DMS 273 (cell line): ENCODE measurements at regions not wholly inside any gene's neighbourhood (a gene's known extent, or its start where the extent isn't known, plus 50 kb on each side); places are given as distances from the start of the nearest gene placed in this dataset.
"Not testable (repeated sequence)": the region's sequence is repeated elsewhere in the genome, so short reads cannot be mapped to it uniquely, and the experiment has no call there.

Experiments used
- DNase-seq: peaks from one replicate; lab custom pipeline; 2025; ENCODE audit not compliant: unreplicated experiment; lab: John Stamatoyannopoulos, UW

- DNase-seq: no peak
Observed at GRCh38 chr9:90070931-90071660, 466.3 kb downstream of the GADD45G start.

GRCh38 chr9:90073186-90073945, 468.6 kb downstream of the GADD45G start:
- no peak for DNase-seq

GRCh38 chr9:90074316-90074962, 469.6 kb downstream of the GADD45G start:
- DNase-seq: no peak

DNA sequence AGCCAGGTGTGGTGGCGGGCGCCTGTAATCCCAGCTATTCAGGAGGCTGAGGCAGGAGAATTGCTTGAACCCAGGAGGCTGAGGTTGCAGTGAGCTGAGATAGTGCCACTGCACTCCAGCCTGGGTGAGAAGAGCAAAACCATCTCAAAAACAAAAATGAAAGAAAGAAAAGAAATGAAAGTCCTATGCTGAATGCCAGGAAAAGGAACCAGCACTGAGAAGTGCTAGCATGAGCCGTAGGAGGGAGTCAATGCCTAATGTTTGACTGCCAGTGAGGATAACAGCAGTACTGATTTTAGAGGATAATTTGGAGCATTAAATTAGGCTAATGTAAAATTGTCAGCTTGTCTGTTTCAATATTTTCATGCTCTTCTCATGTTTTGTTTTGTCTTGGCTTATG, 472.8 kb downstream of the GADD45G start:
- DNase-seq: not testable (repeated sequence)

DNA sequence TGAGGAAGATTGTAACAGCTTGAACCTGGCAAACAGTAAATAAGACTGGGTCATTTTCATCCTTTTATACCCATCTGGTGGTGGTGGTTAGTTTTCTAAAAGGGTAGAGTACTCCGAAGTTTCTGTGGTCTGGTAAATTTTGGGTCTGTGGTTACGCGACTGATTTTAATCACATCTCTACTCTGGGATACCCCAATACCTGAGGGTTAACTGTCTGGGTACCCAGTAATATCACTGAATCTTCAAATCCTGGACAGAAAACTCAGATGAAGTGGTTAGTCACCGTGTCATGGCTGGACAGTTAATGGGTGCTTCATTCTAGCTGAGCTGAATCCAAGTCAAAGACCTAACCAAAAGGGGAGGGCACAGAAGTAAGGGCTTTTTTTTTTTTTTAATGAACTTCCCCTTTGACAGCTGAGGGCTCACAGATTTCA, 474.2 kb downstream of the GADD45G start:
- DNase-seq: peak; percentile 6

DNA sequence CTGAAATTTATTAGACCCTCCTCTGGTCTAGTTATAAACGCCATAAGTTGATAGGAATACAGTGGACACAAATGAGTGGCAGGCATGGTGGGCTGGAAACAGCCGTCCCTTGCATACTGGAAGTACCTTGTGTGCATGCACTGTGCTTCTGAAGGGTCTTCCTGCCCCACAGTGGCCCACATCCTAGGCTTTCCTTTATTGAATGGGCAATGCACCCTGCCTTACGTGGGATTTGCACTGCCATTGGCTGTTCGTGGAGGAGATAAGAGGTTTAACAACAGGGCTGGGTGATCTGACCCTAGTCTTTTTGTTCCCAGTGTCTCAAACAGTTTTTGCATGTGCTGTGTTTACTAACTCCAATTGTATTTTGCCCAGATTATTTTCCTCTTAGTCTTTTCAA, 480.8 kb downstream of the GADD45G start:
- no peak for DNase-seq

GRCh38 chr9:90086101-90086511, 481.3 kb downstream of the GADD45G start:
- DNase-seq: peak; percentile 21

DNA sequence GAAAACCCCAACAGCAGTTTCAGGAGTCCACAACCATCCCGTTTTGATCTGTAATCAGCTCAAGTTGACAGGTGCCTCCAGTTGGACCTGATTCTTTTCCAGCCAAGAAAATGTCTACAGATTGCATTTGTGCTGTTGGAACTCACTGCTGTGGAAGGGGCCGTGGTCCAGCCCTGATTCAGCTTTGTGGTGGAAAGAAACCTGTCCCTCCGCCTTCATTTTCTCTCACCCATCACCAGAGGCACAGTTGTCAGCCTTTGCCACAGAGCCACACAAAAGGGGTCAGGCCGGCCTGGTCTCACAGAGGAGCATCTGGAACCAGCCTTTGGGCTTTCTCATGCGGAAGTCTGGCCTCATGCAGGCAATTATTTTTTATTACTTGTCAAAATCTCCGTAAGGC, 483.6 kb downstream of the GADD45G start:
- no peak for DNase-seq

DNA sequence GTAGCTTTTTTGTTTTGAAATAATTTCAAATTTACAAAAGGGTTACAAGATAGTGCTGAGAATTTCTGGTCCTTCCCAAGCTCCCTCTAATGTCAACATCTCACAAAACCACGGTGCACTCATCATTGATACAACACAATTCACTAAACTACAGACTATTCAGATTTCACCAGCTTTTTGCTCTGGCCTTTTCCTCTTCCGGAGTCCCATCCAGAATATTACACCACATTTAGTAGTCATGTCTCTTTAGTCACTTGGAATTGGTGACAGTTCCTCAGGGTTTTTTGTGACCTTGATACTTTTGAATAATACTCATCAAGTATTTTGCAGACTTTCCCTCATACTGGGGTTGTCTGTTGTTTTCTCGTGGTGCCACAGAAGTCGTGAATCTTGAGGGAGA, 484.0 kb downstream of the GADD45G start:
- DNase-seq: no peak

DNA sequence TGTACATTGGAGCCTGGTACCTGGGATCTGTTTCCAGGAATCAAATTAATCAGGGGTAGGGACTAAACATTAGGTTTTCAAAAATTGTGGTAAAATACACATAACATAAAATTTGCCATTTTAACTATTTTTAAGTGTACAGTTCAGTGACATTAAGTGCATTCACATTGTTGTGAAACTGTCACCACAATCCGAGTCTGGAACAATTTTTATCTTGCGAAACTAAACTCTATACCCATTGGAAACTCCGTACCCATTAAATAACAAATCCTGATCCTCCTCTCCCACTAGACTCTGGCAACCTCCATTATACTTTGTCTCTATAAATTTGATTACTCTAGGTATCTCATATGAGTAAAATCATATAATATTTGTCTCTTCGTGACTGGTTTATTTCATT, 486.2 kb downstream of the GADD45G start:
- DNase-seq: no peak

- no peak for DNase-seq
Observed at GRCh38 chr9:90092508-90092907, 487.7 kb downstream of the GADD45G start.

DNA sequence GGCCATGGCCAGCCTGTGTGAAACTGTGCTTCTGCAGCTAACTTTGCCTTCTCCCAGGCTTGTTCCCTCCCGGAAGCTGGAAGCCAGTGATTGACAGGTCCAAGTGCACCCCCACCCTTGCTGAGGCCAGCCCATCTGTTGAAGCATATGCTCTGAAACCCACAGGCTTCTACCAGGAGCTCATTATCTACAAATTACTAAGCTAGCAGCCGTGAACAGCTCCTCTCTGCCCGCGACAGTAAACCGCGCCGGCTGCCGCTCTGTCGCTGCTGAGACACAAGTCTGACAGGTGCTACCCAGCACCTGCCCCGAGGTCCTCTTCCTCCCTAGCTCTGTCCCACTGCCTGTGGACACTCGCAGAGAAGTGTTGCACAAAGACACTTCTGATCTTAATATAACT, 490.9 kb downstream of the GADD45G start:
- peak; percentile 96 for DNase-seq

DNA sequence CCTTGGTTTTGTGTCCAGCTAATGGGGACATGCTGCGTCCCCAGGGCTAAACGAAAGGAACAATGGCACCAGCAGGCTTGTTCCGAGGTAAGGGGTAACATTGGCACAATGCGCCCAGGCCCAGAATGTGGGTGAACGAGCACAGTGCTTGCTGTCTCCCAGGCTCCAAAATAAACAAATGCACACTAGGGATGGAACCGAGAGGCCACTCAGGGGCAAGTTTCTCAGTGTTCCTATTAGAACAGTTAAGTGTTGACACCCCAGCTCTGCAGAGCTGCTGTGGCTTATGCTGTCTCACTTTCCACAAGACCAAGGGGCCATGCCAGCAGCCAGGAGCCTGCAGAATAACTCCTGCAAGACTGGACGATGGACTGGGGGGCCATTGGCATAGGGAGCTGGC, 492.4 kb downstream of the GADD45G start:
- DNase-seq: no peak

- peak; percentile 13 for DNase-seq
Observed at GRCh38 chr9:90098408-90098807, 493.6 kb downstream of the GADD45G start.

- DNase-seq: peak; percentile 64
Observed at GRCh38 chr9:90099262-90099963, 494.6 kb downstream of the GADD45G start.

DNA sequence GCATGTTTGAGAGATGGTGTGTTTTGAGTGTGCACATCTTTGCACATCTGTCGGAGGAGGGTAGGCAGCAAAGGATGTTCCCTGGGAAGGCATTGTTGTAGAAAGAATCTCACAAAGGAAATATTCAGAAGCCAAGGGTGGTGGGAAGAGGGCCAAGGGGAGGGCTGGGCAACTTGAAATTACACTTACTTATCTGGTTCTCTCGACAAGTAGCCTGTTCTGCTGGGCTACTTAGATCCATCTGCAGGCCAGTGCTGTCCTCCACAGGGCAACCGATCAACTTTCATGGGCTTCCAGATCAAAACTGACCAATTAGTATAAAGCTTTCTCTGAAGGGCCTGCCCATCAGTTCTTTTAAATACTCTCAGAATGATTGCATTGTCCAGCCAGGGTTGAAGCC, 495.2 kb downstream of the GADD45G start:
- no peak for DNase-seq

GRCh38 chr9:90102292-90102901, 497.6 kb downstream of the GADD45G start:
- peak; percentile 93 for DNase-seq

GRCh38 chr9:90103771-90104170, 499.0 kb downstream of the GADD45G start:
- no peak for DNase-seq

DNA sequence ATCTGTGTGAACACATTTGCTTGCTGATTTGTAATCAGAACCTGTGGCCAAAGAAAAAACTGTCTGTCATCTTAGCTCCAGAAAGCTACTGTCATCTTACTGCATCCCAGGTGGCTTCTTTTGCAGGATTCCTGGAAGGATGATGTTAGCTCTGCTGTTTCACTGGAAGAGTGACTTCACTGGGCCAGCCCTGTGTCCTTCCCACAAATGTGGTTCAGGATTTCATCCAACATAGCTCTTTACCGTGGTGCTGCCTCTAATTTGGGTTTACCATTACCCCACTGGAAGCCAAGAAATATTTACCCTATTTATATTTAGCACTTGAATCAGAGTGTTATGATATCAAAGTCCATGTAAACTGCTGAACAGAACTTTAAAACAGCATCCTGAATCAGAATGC, 501.0 kb downstream of the GADD45G start:
- no peak for DNase-seq

DNA sequence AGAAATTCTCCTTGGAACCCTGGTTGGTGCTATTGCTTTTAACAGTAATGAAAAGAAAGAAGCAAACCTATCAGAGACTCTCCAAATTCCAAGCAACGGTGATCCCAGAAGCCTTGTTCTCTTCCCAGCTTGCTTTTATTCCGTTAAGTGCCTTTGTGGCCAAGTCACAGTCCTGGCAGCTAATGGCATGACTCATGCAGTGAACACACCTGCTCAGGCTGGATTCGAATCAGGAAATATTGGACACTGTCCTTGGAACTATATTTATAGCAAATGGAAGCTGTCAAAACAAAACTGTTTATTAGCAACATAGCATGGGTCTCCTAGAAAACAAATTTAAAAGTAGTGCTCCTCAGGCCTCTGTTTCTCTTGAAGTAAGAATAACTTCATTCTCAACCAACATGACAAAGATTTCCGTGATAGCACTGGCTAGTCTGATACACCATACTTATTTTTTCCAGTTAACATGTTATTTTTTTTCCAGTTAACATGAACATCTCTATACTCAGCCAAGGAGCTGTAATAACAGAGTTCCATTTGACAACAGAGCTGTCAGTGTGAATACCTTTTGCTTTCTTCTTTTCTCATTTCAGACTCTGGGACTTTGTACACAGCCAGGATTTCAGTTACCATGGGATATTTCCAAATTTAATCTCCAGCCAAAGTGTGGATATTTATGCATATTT, 502.4 kb downstream of the GADD45G start:
- peak; percentile 70 for DNase-seq
